ENCODE measurements at regions not wholly inside any gene's neighbourhood (a gene's known extent, or its start where the extent isn't known, plus 50 kb on each side); places are given as distances from the start of the nearest gene placed in this dataset.

- DNase-seq, result no peak
These were observed 147.8 kb downstream of the ARRDC3 start for GRCh38 chr5:91235271-91235694.

GRCh38 chr5:91232523-91232922, 150.6 kb downstream of the ARRDC3 start:
- DNase-seq, result no peak

GRCh38 chr5:91229031-91229727, 153.9 kb downstream of the ARRDC3 start:
- DNase-seq, result peak; percentile 11

DNA sequence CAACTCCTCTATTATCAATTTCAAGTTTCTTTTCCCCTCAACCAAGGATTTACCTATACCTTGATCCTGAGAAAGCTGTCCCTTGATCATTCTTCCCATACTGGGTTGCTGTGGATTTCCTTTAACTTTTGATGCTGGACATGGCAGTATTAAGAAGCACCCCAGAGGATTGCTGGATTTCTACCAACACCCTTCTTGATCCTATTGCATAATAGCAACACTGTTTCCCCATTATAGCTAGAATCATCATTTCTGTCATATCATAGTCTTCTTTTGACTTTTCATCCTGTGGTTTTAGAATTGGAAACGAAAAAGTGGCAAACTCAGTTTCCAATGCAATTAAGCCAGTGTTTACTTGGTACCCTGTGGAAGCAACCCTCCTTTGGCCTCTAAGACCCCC, 154.9 kb downstream of the ARRDC3 start:
- no peak for DNase-seq

DNA sequence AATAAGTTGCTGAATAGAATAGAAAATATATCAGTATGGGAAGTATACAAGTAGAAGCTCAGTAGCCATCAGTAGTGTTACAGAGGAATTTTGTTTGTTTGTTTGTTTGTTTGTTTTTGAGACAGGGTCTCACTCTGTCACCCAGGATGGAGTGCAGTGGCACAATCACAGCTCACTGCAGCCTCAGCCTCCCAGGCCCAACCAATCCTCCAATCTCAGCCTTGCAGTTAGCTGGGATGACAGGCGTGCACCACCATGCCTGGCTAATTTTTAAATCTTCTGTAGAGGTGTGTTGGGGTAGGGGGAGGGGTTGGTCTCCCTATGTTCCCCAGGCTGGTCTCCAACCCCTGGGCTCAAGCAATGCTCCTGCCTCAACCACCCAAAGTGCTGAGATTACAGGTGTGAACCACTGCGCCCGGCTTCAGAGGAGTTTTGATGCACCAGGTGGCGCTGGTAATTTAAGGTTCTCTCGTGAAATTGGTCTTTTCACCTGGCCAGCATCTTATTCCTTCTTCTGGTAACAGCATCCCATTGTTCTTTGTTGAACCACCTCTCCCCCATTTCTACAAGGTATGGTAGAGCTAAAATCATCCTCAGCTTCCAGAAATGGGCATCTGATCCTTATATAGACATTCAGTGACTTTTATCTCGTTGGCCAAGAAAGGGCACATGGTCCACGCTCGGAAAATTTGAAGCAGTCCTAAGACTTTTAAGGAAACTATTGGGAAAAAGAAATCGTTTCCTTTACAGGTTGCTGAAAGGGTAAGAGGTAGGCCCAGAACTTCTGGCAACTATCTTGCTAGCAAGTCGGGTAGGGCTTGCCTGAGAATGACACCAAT, 157.1 kb downstream of the ARRDC3 start:
- DNase-seq, result no peak

DNA sequence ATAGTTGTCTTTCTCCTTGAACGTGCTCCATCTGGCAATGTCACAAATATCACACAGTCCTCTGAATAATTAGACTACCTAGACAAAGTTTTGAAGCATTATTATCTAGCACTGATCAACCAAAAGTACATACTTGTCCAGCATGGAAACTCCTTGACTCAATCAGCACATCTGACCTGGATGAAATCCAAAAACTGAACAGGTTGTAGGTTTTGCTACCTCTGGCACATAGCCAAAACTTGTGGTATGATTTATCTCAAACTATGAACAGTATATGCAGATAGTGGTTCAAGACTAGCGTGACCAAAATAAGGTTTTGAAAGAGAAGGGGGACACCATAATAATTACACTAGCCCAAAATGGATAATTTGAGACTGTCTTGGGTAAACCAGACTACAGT, 158.1 kb downstream of the ARRDC3 start:
- DNase-seq, result no peak

- peak; percentile 57 for DNase-seq
These were observed 158.7 kb downstream of the ARRDC3 start for GRCh38 chr5:91224456-91224855.

- peak; percentile 43 for DNase-seq
These were observed 159.2 kb downstream of the ARRDC3 start for GRCh38 chr5:91223886-91224285.

DNA sequence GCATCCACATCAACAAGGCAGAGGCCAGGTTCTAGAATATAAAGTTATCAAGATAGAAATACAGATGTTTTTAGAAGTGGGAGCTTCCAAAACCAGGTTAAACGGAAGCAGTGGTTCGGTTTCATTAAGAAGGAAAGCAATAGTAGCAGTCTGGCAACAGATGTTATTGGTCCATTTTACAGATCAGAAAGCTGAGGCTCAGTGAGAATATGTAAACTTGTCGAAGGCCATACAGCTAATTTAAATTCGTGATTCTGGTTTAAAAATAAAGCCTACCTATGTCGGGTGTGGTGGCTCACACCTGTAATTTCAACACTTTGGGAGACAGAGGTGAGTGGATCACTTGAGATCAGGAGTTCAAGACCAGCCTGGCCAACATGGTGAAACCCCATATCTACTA, 160.6 kb downstream of the ARRDC3 start:
- no peak for DNase-seq

GRCh38 chr5:91221917-91222316, 161.2 kb downstream of the ARRDC3 start:
- DNase-seq, result no peak

DNA sequence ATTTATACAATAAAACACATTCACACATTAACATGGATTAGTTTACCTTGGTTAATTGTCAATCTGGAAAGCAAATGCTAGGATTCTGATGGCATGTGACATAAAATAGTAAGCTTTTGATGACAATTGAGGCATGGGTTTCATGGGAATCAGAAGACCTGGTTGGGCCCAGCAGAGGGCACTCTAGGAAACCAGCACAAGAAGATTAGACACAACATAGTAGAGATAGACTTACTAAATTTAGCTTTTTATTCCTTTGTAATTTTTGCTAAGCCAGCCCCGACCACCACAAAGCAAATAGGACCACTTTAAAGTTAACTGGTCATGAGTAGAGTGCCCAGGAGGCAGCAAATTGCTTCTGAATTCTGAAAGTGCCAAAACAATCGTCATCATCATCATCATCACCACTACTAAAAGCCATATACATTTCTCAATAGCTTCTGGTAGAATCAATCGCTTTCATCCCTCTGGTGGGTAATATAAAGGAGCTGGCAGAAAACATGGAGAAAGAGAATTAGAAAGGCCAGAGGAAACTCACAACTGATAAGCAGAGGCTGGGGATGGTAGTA, 163.2 kb downstream of the ARRDC3 start:
- DNase-seq, result peak; percentile 35

DNA sequence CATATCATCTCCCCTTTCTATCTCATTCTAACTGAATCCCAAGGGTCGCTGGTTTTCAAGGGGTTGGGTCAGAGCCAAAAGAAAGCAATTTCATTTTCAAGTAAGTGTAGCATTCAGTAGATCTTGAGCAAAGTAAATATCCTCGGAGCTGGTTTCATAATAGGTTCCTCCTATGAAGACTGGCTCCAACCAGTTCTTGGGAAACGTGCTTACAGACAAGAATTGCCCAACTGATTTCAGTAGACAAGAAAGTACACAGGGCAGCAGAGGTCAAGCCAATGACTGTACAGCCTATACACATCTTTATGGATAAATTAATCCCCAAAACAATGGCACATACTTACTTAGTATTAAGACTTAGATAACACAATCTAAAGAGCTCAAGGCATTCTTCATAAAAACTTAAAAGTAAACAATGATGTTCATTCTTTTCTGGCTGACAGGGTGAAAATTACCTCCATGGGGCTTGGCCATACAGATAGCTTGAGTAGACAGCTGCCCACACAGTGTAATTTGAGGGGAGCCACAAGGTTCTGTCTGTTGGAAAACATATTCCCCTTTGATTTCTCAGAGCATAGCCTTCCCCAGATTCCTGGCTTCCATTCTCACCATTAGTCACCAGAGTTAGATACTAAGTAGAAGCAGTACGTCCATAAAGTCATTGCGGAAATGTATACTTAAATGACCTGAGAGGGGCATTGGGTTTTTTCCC, 163.9 kb downstream of the ARRDC3 start:
- peak; percentile 51 for DNase-seq

DNA sequence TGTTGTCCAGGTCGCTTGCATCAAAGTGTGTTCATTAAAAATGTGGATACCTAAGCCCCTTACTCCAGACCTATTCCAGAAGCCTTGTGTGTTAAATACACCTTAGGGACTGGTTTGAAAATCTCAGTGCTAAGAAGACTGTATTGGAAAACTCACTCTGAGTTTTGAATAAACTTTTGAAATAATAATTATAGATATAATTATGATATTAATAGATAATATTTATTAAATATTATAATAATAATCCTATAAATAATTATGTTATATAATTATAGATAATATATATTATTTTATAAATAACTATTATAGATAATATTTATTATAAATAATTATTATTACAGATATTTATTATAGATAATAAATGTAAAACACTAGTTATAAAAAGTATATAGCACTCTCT, 165.3 kb downstream of the ARRDC3 start:
- DNase-seq, result no peak

GRCh38 chr5:91214571-91214970, 168.5 kb downstream of the ARRDC3 start:
- DNase-seq, result no peak

All from EL (cell line).